Activated T-cell treated with anti-CD3 and anti-CD28 coated beads for 48 hours (primary cell): ENCODE measurements at regions not wholly inside any gene's neighbourhood (a gene's known extent, or its start where the extent isn't known, plus 50 kb on each side); places are given as distances from the start of the nearest gene placed in this dataset.

ENCODE experiments used
- DNase-seq: peaks from one replicate; pipeline ENCODE4 v3.0.0-alpha.2; 2020; ENCODE audit warnings: low read depth

GRCh38 chr13:50684366-50684765, 159.1 kb downstream of the DLEU7 start:
- no peak for DNase-seq

- DNase-seq, result no peak
These were observed 158.0 kb downstream of the DLEU7 start for GRCh38 chr13:50685491-50685890.

GRCh38 chr13:50685956-50686355, 157.5 kb downstream of the DLEU7 start:
- no peak for DNase-seq

- no peak for DNase-seq
These were observed 156.9 kb downstream of the DLEU7 start for GRCh38 chr13:50686551-50686950.

- DNase-seq, result no peak
These were observed 155.9 kb downstream of the DLEU7 start for GRCh38 chr13:50687545-50687944.

- no peak for DNase-seq
These were observed 153.5 kb downstream of the DLEU7 start for GRCh38 chr13:50690006-50690405.

- DNase-seq, result no peak
These were observed 152.3 kb downstream of the DLEU7 start for GRCh38 chr13:50691176-50691680.

GRCh38 chr13:50691681-50692263, 151.7 kb downstream of the DLEU7 start:
- no peak for DNase-seq

- DNase-seq, result no peak
These were observed 151.0 kb downstream of the DLEU7 start for GRCh38 chr13:50692396-50692915.

- DNase-seq, result no peak
These were observed 149.8 kb downstream of the DLEU7 start for GRCh38 chr13:50693727-50694126.

GRCh38 chr13:50697746-50698539, 145.5 kb downstream of the DLEU7 start:
- DNase-seq, result no peak

- no peak for DNase-seq
These were observed 143.4 kb downstream of the DLEU7 start for GRCh38 chr13:50699874-50700663.

- DNase-seq, result no peak
These were observed 142.7 kb downstream of the DLEU7 start for GRCh38 chr13:50700664-50701305.

- DNase-seq, result no peak
These were observed 142.0 kb downstream of the DLEU7 start for GRCh38 chr13:50701469-50701868.

GRCh38 chr13:50706505-50706904, 137.0 kb downstream of the DLEU7 start:
- no peak for DNase-seq

GRCh38 chr13:50707628-50708027, 135.9 kb downstream of the DLEU7 start:
- DNase-seq, result no peak

GRCh38 chr13:50708461-50708860, 135.0 kb downstream of the DLEU7 start:
- DNase-seq, result no peak

GRCh38 chr13:50709058-50709457, 134.4 kb downstream of the DLEU7 start:
- DNase-seq, result no peak

- no peak for DNase-seq
These were observed 132.2 kb downstream of the DLEU7 start for GRCh38 chr13:50711131-50711815.

GRCh38 chr13:50711996-50712395, 131.5 kb downstream of the DLEU7 start:
- no peak for DNase-seq

- no peak for DNase-seq
These were observed 131.0 kb downstream of the DLEU7 start for GRCh38 chr13:50712456-50712855.
